ENCODE measurements at regions not wholly inside any gene's neighbourhood (a gene's known extent, or its start where the extent isn't known, plus 50 kb on each side); places are given as distances from the start of the nearest gene placed in this dataset.

DNA sequence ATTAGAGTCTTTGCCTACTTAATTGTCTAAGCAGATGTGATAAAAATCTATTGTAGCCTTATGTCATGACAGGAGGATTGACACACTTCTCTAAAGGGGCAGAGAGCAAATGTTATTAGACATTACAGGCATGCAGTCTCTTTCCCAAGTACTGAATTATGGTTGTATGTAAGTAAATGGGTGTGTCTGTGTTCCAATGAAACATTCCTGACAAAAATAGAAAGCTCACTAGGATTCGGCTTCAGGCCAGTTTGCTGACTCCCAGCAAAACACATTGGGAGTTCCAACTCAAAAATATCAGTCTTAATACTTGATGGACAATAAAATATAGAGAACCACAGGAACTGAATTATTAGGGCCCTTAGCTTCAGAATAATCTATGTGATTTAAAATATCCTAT is 1480.4 kb downstream of the FAM181B start:
- DNase-seq: no peak
- H3K27ac Mint-ChIP-seq: no peak overlapping the region
- Histone ChIP-seq H3K27ac (ENCODE audit: low read depth, low read length) (no peak overlapping the region), H3K9ac (ENCODE audit: extremely low read depth, low read length, poor library complexity, severe bottlenecking) (no peak overlapping the region), H3K4me3 (ENCODE audit: low read length) (no peak overlapping the region), H3K4me1 (ENCODE audit: control insufficient read depth, insufficient read depth, low read length) (no peaks in the 10 kb centered on the region), H3K9me3 (ENCODE audit: control insufficient read depth, low read length) (no peaks in the 10 kb centered on the region), H3K27me3 (ENCODE audit: control insufficient read depth, insufficient read depth, low read length, poor library complexity, severe bottlenecking) (no peaks in the 10 kb centered on the region), H3K36me3 (ENCODE audit: control insufficient read depth, insufficient read depth, low read length) (no peaks in the 10 kb centered on the region)
- H3K27me3 Mint-ChIP-seq (ENCODE audit: insufficient read depth): no peaks in the 10 kb centered on the region
- no peaks in the 10 kb centered on the region for H3K36me3 Mint-ChIP-seq (ENCODE audit: low read depth)
- TF ChIP-seq, protein P1, sequence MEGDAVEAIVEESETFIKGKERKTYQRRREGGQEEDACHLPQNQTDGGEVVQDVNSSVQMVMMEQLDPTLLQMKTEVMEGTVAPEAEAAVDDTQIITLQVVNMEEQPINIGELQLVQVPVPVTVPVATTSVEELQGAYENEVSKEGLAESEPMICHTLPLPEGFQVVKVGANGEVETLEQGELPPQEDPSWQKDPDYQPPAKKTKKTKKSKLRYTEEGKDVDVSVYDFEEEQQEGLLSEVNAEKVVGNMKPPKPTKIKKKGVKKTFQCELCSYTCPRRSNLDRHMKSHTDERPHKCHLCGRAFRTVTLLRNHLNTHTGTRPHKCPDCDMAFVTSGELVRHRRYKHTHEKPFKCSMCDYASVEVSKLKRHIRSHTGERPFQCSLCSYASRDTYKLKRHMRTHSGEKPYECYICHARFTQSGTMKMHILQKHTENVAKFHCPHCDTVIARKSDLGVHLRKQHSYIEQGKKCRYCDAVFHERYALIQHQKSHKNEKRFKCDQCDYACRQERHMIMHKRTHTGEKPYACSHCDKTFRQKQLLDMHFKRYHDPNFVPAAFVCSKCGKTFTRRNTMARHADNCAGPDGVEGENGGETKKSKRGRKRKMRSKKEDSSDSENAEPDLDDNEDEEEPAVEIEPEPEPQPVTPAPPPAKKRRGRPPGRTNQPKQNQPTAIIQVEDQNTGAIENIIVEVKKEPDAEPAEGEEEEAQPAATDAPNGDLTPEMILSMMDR (conservative IDR thresholded peaks at IDR 0.05): no peak
- no peak overlapping the region for H3K4me3 Mint-ChIP-seq
- no peaks in the 10 kb centered on the region for H3K9me3 Mint-ChIP-seq
- H3K4me1 Mint-ChIP-seq: peaks cover 8% of the 10 kb centered on the region
- 80% methylated on average over 1 of the region's 1 CpG; no CpG with 5 or more reads in 1 of the 2 experiments for WGBS, 2 experiments (ENCODE audit: insufficient coverage in 1 of 2, insufficient read length in 1 of 2)

DNA sequence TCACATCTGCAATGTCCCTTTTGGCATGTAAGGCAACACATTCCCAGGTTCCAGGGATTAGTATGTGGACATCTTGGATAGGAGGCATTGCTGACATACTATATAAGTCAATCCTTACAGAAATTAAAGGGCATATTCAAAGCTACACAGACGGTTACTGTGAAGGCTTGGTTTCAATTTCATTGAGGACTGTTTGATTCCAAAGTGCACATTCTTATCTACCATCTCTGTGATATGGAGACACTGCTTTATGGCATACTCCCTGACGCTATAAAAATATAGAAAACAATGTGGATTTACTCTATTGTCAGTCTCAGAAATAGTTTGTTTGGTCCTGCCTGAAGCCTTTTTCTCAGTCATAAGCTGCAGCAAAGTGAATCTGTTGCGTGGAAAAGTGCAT is 1486.7 kb downstream of the FAM181B start:
- no peaks in the 10 kb centered on the region for H3K36me3 ChIP-seq (ENCODE audit: control insufficient read depth, insufficient read depth, low read length)
- 85 to 90% methylated on average over 2 to 3 of the region's 3 CpGs for WGBS, 2 experiments (ENCODE audit: insufficient coverage in 1 of 2, insufficient read length in 1 of 2)
- Mint-ChIP-seq H3K27me3 (ENCODE audit: insufficient read depth) (no peaks in the 10 kb centered on the region), H3K27ac (no peak overlapping the region), H3K9me3 (no peaks in the 10 kb centered on the region), H3K36me3 (ENCODE audit: low read depth) (no peaks in the 10 kb centered on the region), H3K4me3 (no peak overlapping the region), H3K4me1 (peaks cover 11% of the 10 kb centered on the region)
- H3K27me3 ChIP-seq (ENCODE audit: control insufficient read depth, insufficient read depth, low read length, poor library complexity, severe bottlenecking): no peaks in the 10 kb centered on the region
- H3K4me1 ChIP-seq (ENCODE audit: control insufficient read depth, insufficient read depth, low read length): peaks cover 4% of the 10 kb centered on the region
- TF ChIP-seq, protein P1 (conservative IDR thresholded peaks at IDR 0.05): no peak
- H3K4me3 ChIP-seq (ENCODE audit: low read length): no peak overlapping the region
- H3K27ac ChIP-seq (ENCODE audit: low read depth, low read length): no peak overlapping the region
- no peak for DNase-seq
- H3K9me3 ChIP-seq (ENCODE audit: control insufficient read depth, low read length): no peaks in the 10 kb centered on the region
- H3K9ac ChIP-seq (ENCODE audit: extremely low read depth, low read length, poor library complexity, severe bottlenecking): no peak overlapping the region

DNA sequence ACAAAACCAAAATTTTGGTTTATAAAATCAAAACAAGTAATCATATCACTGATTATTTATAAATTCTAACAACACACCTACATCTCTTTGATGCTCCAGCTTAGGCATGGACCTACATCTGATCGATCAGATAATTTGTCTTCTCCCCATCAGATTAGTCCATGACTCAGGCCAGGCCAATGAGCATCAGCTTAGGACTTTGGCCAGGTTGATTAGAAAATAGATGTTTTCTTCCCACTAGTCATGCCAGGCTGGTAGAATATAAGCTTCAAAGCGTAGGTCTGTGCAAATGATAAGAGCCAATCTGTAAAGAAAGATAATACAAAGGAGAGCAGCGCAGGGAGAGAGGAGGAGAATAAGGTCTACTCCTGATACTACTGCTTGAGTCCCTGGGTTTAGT is 1487.9 kb downstream of the FAM181B start:
- H3K4me1 ChIP-seq (ENCODE audit: control insufficient read depth, insufficient read depth, low read length): peaks cover 4% of the 10 kb centered on the region
- WGBS, 2 experiments (ENCODE audit: insufficient coverage in 1 of 2, insufficient read length in 1 of 2): 80 to 94% methylated on average over 1 to 3 of the region's 3 CpGs
- TF ChIP-seq, protein P1 (conservative IDR thresholded peaks at IDR 0.05): no peak
- Mint-ChIP-seq H3K4me3 (no peak overlapping the region), H3K4me1 (peaks cover 11% of the 10 kb centered on the region), H3K9me3 (no peaks in the 10 kb centered on the region), H3K27me3 (ENCODE audit: insufficient read depth) (no peaks in the 10 kb centered on the region), H3K27ac (no peak overlapping the region), H3K36me3 (ENCODE audit: low read depth) (no peaks in the 10 kb centered on the region)
- no peak overlapping the region for H3K9ac ChIP-seq (ENCODE audit: extremely low read depth, low read length, poor library complexity, severe bottlenecking)
- no peaks in the 10 kb centered on the region for H3K27me3 ChIP-seq (ENCODE audit: control insufficient read depth, insufficient read depth, low read length, poor library complexity, severe bottlenecking)
- H3K4me3 ChIP-seq (ENCODE audit: low read length): no peak overlapping the region
- H3K36me3 ChIP-seq (ENCODE audit: control insufficient read depth, insufficient read depth, low read length): no peaks in the 10 kb centered on the region
- no peak overlapping the region for H3K27ac ChIP-seq (ENCODE audit: low read depth, low read length)
- H3K9me3 ChIP-seq (ENCODE audit: control insufficient read depth, low read length): no peaks in the 10 kb centered on the region
- DNase-seq: no peak

Data from endodermal cell (in vitro differentiated cells).